ENCODE measurements at regions not wholly inside any gene's neighbourhood (a gene's known extent, or its start where the extent isn't known, plus 50 kb on each side); places are given as distances from the start of the nearest gene placed in this dataset.

DNA sequence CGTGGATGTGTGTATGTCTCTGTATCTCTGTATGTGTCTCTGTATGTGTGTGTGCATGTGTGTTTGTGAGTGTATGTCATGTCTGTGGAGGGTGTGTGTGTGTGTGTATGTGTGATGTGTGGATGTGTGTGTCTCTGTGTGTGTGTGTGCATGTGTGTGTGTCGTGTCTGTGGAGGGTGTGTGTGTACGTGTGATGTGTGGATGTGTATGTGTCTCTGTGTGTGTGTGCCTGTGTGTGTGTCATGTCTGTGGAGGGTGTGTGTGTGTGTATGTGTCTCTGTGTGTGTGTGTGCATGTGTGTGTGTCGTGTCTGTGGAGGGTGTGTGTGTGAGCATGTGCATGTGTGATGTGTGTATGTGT lies 51.6 kb upstream of the ADRA2C start:
- Histone ChIP-seq H3K4me3 (ENCODE audit: low read length) (no peak overlapping the region), H3K27me3 (ENCODE audit: insufficient read depth, low read depth, low read length) (no peaks in the 10 kb centered on the region), H2AFZ (ENCODE audit: low read depth, low read length) (no peak overlapping the region), H3K9ac (ENCODE audit: low read length) (no peak overlapping the region), H3K27ac (ENCODE audit: low read length) (no peak overlapping the region), H3F3A (ENCODE audit: insufficient read depth, low read length, poor library complexity, severe bottlenecking) (no peaks in the 10 kb centered on the region), H3K9me2 (ENCODE audit: insufficient read depth, low read length) (no peaks in the 10 kb centered on the region), H3K9me3 (ENCODE audit: low read length) (no peaks in the 10 kb centered on the region), H3K79me2 (replicated peaks; ENCODE audit: insufficient read depth, low read length) (no peaks in the 10 kb centered on the region), H3K36me3 (ENCODE audit: insufficient read depth, low read length) (no peaks in the 10 kb centered on the region), H3K4me2 (ENCODE audit: low read length) (no peak overlapping the region), H4K20me1 (ENCODE audit: insufficient read depth) (no peaks in the 10 kb centered on the region)
- TF ChIP-seq TAF1 (IDR thresholded peaks at IDR 0.05; ENCODE audit: low read depth) (no peak), RAD21 (conservative IDR thresholded peaks at IDR 0.05) (no peak), EP300 (conservative IDR thresholded peaks at IDR 0.05; ENCODE audit: poor library complexity, severe bottlenecking) (no peak), EZH2 (IDR thresholded peaks at IDR 0.05; ENCODE audit: borderline replicate concordance, insufficient read depth, low read length, poor library complexity, severe bottlenecking) (no peak), REST (IDR thresholded peaks at IDR 0.05; ENCODE audit: borderline replicate concordance) (no peak), MXI1 (conservative IDR thresholded peaks at IDR 0.05; ENCODE audit: poor library complexity, severe bottlenecking) (no peak), CTCF (IDR thresholded peaks at IDR 0.05; ENCODE audit: poor library complexity, severe bottlenecking) (no peak), POLR2AphosphoS5 (IDR thresholded peaks at IDR 0.05) (no peak), SMC3 (conservative IDR thresholded peaks at IDR 0.05; ENCODE audit: poor library complexity) (no peak)

DNA sequence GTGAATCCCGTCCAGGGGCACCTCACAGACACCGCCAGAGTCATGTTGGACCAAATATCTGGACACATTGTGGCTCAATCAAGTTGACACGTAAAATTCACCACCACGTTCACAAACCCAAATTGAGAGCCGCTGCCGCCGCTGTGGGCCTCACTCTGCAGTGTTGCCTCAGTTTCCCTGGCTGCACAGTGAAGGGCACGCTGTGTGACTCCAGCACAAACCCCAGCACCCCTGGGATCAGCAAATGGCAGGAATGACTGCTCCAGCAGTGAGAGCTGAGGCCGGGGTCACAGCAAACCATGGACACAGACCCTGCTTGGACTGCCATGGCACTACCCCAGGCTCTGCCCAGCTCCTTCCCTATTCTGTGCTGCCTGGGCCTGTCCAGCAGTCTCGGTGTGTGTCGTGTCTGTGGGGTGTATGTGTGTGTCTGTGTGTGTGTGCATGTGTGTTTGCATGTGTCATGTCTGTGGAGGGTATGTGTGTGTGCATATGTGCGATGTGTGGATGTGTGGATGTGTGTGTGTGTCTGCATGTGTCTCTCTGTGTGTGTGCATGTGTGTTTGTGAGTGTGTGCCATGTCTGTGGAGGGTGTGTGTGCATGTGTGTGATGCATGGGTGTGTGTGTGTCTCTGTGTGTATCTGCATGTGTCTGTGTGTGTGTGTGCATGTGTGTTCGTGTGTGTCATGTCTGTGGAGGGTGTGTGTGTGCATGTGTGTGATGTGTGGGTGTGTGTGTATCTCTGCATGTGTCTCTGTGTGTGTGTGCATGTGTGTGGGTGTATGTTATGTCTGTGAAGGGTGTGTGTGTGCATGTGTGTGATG lies 52.2 kb upstream of the ADRA2C start:
- Histone ChIP-seq H3K9me2 (ENCODE audit: insufficient read depth, low read length) (no peaks in the 10 kb centered on the region), H3K9ac (ENCODE audit: low read length) (no peak overlapping the region), H3K79me2 (replicated peaks; ENCODE audit: insufficient read depth, low read length) (no peaks in the 10 kb centered on the region), H3K9me3 (ENCODE audit: low read length) (no peaks in the 10 kb centered on the region), H2AFZ (ENCODE audit: low read depth, low read length) (no peak overlapping the region), H3K27me3 (ENCODE audit: insufficient read depth, low read depth, low read length) (no peaks in the 10 kb centered on the region), H3K27ac (ENCODE audit: low read length) (no peak overlapping the region), H3K4me2 (ENCODE audit: low read length) (no peak overlapping the region), H4K20me1 (ENCODE audit: insufficient read depth) (no peaks in the 10 kb centered on the region), H3K4me3 (ENCODE audit: low read length) (no peak overlapping the region), H3K36me3 (ENCODE audit: insufficient read depth, low read length) (no peaks in the 10 kb centered on the region), H3F3A (ENCODE audit: insufficient read depth, low read length, poor library complexity, severe bottlenecking) (no peaks in the 10 kb centered on the region)
- no peak for TF ChIP-seq MXI1 (conservative IDR thresholded peaks at IDR 0.05; ENCODE audit: poor library complexity, severe bottlenecking)

Measured in neural cell (in vitro differentiated cells).